22Rv1 (cell line): ENCODE measurements at regions not wholly inside any gene's neighbourhood (a gene's known extent, or its start where the extent isn't known, plus 50 kb on each side); places are given as distances from the start of the nearest gene placed in this dataset.

ENCODE experiments used
- ZFX ChIP-seq: fragments of 450-650 bp; IDR thresholded peaks from 2 replicates; pipeline ENCODE4 v1.6.1; 2017; ENCODE audit warnings: antibody characterized with exemption, borderline replicate concordance
- TF ChIP-seq, protein P1 (sequence below): fragments of 450-650 bp; IDR thresholded peaks from 2 replicates; pipeline ENCODE4 v1.5.1; 2017; ENCODE audit warnings: mild to moderate bottlenecking

GRCh38 chr7:46900312-46901263 is 681.3 kb downstream of the TNS3 start:
- TF ChIP-seq, protein P1, sequence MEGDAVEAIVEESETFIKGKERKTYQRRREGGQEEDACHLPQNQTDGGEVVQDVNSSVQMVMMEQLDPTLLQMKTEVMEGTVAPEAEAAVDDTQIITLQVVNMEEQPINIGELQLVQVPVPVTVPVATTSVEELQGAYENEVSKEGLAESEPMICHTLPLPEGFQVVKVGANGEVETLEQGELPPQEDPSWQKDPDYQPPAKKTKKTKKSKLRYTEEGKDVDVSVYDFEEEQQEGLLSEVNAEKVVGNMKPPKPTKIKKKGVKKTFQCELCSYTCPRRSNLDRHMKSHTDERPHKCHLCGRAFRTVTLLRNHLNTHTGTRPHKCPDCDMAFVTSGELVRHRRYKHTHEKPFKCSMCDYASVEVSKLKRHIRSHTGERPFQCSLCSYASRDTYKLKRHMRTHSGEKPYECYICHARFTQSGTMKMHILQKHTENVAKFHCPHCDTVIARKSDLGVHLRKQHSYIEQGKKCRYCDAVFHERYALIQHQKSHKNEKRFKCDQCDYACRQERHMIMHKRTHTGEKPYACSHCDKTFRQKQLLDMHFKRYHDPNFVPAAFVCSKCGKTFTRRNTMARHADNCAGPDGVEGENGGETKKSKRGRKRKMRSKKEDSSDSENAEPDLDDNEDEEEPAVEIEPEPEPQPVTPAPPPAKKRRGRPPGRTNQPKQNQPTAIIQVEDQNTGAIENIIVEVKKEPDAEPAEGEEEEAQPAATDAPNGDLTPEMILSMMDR: no peak
- no peak for TF ChIP-seq ZFX
